Esophagus squamous epithelium (tissue), 4 donors: ENCODE measurements at regions not wholly inside any gene's neighbourhood (a gene's known extent, or its start where the extent isn't known, plus 50 kb on each side); places are given as distances from the start of the nearest gene placed in this dataset.

Source experiments
- CTCF ChIP-seq, 6 experiments: fragments of 450-650 bp in 4 of 6; fragments of 200-600 bp in 2 of 6; sonication (generic) in 2 of 6; IDR thresholded peaks; one replicate each; pipeline ENCODE4 v1.5.1; 2016 to 2019; ENCODE audit warnings: antibody characterized with exemption in 6 of 6, mild to moderate bottlenecking in 4 of 6, moderate library complexity in 4 of 6
- POLR2A ChIP-seq, 4 donors: fragments of 450-650 bp; IDR thresholded peaks; one replicate each; pipeline ENCODE4 v1.6.1; 2017; ENCODE audit warnings: antibody characterized with exemption in 4 of 4, mild to moderate bottlenecking in 4 of 4, moderate library complexity in 3 of 4

GRCh38 chr15:69797615-69798014 lies 300.1 kb downstream of the TLE3 start:
- TF ChIP-seq CTCF (IDR thresholded peaks at IDR 0.05) (no peak), POLR2A (IDR thresholded peaks at IDR 0.05) (no peak)
